Inflammatory macrophage treated with lipopolysaccharide for 1 hour (primary cell): ENCODE measurements at regions not wholly inside any gene's neighbourhood (a gene's known extent, or its start where the extent isn't known, plus 50 kb on each side); places are given as distances from the start of the nearest gene placed in this dataset.

ENCODE experiments used
- DNase-seq, 2 donors: peaks; one replicate each; pipeline ENCODE4 v3.0.0-alpha.2; 2020 to 2022

- DNase-seq, result no peak
These were observed 291.0 kb upstream of the DOK6 start for GRCh38 chr18:69109686-69110085.

- DNase-seq, result no peak
These were observed 279.9 kb upstream of the DOK6 start for GRCh38 chr18:69120833-69121232.

- DNase-seq, result peak; percentile 44 to 78
These were observed 277.3 kb upstream of the DOK6 start for GRCh38 chr18:69123421-69123820.

GRCh38 chr18:69127873-69128500 lies 272.7 kb upstream of the DOK6 start:
- DNase-seq, result no peak

DNA sequence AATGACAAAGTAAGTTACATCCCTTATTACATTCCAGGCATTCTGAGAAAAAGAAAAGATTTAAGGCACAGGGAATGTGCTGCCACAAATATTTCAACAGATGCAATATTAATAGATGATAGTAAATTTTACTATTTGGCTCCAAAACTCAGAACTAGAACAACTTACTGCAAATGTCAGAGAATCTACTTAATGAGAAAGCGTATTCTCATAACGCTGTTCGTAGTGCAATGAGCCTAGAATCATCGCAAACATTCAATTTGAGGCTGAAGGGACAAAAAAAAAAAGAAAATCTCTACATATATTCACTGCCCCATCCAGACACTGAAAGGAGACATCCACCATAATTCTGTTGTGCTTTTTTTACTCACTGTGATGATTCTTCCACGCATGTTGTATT lies 272.1 kb upstream of the DOK6 start:
- DNase-seq, result no peak

- DNase-seq, result no peak
These were observed 271.7 kb upstream of the DOK6 start for GRCh38 chr18:69128978-69129377.

DNA sequence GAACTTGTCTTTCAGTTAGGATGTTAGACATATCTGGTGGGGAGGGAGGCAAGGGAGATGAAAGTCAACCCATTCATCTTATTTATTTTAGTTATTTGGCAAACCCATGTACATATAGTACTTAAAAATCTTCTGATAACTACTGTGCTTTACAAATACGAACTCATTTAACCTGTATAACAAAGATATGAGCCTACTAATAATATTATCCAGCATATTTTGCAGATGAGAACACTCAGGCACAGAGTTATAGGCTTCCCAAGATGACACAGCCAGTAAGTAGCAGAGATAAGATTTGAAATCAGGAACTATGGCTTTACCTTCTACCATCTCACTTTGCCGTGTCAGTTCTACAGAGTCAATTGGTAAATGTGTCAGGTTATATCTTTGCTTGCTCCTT lies 262.6 kb upstream of the DOK6 start:
- no peak for DNase-seq

DNA sequence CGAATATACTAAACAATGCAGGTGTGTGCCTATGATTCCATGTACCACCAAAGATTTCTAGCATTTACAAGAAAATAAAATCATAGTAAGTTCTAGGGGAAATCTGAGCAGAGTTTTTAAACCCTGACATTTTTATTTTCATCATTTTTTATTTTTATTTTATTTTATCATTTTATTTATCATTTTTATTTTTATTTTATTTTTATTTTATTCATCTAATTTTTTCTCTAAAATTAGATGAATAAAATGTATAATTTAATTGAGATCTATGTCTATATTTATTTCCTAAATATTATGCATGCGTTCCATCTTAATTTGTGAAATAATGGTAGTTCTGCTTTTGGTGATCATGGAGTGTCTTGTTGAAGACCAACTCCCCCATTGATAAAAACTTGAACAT lies 257.6 kb upstream of the DOK6 start:
- no peak for DNase-seq

DNA sequence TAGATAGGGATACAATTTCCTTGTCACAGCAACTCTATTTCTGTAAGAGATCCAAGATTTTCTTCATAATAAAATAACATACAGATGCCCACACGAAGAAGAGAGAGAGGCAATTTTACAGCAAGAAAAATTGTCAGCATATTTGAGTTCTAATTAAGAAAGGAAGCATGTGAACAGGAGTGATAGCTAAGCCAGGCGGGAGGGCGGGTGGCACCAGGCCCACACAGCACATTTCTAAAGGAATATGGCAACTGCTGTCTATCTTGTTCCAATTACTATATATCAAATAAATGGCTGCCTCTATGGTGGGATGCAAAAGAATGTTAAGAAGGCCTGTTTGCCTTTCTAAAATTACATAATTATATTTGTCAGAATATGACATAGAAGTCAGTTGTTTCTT lies 248.3 kb upstream of the DOK6 start:
- no peak for DNase-seq

DNA sequence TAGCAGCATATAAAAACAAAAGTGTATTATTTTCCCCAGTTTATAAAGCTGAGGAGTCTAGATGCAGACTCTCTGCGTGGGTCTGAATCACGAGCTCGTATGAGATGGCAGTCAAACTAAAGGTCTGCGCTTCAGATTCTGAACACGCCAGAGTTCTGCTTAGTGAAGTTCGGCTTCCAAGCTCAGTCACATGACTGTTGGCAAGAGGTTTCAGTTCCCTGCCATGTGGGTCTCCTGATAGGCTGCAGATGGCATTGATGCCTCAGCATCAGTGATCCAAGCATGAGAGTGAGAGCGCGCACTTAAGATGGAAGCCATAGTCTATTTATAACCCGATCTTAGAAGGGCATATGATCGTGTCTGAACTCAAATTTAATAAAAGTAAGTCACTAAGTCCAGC lies 242.8 kb upstream of the DOK6 start:
- DNase-seq, result no peak

DNA sequence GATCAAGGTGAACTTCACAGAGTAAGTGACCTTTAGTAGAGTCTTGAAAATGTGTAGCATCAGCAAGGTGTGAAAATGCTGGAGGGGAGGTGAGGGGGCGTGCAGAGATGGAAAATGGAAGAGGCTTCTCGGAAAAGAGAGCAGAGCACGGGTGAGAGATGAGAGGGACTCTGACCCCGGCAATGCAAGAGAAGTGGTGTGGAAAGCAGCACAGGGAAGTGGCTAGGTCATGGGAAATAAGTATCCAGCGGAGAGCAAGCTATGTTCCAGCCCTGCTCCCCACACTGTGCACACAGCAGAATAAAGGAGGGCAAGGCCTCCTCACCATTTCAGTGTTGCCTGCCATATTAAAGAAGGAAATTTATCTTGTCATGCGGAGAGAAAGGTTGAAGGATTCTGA lies 241.7 kb upstream of the DOK6 start:
- DNase-seq, result no peak

DNA sequence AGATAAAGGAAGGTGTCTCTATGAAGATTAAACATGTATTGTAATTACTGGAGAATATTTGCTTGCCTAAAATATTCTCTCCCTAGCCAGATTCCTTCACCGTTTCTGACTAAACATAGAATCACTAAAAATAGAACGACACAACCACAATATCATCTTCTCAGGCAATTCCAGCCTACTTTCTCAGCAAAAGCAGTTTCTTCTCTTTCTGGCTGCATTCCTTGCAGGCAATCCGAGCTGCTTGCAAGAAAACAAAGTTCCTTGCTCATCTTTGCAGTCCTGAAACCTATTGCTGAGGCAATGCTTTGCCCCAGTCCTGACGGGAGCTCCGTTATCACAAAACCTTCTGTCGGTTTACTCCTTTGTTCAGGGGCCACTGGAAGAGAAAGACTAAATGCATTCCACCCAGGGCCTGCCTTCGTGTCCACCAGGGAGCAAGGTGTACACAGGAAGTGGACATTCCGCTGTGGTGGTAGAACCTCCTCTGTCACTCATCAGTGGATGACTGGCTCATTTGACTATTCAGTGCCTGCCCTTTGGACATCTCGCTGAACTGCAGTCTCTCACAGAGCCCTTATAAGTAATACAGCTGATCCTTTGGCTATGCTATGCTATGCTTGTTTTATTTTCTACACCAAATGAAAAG lies 239.2 kb upstream of the DOK6 start:
- DNase-seq, result no peak

DNA sequence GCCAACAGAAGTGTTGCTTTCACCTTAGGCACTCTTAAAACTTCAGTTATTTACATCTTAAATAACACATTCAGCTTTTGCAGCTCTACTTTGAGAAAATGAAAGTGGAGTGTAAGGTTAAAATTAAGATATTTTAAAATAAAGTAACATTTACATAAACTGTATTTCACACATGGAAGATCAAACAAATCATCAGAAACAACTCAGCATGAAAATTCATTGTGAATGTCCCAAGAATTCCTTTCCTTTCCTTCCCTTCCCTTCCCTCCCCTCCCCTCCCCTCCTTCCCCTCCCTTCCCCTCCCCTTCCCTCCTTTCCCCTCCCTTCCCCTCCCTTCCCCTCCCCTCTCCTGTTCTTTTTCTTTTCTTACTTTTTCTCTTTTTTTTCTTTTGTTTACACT lies 238.0 kb upstream of the DOK6 start:
- DNase-seq, result no peak

GRCh38 chr18:69172046-69172445 lies 228.6 kb upstream of the DOK6 start:
- no peak for DNase-seq

DNA sequence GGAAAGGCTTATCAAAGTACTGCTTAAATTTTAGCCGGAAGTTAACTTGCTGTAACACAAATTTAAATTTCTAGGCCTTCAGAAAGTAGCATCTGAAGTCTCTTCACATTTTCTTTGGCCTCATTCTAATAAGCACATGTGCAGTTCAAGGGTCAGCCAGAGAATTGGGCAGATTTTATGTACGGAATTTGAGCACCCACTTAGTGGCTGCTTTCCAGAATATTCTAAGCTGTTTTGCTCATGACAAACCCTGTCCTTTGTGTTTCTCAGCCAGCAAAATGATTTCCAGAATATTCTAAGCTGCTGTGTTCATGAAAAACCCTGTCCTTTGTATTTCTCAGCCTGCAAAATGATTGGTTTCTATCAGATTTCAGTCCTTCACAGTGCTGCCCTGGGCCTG lies 225.0 kb upstream of the DOK6 start:
- no peak for DNase-seq

GRCh38 chr18:69176741-69177140 lies 223.9 kb upstream of the DOK6 start:
- no peak for DNase-seq

GRCh38 chr18:69177702-69178101 lies 223.0 kb upstream of the DOK6 start:
- DNase-seq, result no peak

- DNase-seq, result no peak
These were observed 214.5 kb upstream of the DOK6 start for GRCh38 chr18:69186162-69186561.

DNA sequence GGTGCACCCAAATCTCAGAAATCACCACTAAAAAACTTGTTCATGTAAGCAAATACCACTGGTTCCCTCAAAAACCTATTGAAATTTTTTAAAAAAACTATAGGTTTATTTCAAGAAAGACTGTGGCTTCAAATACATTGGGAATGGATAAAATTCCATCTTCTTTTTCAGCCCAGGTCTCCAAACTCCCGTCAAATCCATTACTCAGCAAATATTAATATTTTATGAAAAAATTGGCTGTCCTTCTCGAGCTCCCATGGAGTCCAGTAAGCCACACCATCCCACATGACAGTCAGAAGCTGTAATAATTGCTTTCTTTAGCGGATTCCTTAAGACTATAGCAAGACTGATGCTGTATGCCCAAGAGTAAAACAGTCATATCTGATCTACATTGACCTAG lies 204.4 kb upstream of the DOK6 start:
- no peak for DNase-seq

GRCh38 chr18:69205925-69206324 lies 194.8 kb upstream of the DOK6 start:
- DNase-seq, result no peak

GRCh38 chr18:69208545-69208944 lies 192.1 kb upstream of the DOK6 start:
- DNase-seq, result no peak

DNA sequence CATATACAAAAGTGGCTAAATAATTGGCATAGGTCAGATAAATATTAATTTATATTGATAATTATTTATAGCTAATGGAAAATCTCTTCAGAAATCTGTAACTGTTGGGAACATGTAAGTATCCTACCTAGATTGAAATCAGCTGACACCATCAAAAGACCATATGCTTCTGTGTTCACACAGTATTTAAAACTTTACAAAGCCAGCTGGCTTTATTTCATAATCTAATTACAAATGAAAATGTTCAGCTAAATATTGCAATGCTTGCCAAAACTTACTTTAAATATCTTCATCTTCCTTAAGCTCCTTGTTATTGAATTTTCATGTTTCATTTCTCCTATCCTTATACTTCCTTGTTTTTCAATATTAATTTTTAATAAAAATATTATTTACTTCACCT lies 190.9 kb upstream of the DOK6 start:
- DNase-seq, result no peak

DNA sequence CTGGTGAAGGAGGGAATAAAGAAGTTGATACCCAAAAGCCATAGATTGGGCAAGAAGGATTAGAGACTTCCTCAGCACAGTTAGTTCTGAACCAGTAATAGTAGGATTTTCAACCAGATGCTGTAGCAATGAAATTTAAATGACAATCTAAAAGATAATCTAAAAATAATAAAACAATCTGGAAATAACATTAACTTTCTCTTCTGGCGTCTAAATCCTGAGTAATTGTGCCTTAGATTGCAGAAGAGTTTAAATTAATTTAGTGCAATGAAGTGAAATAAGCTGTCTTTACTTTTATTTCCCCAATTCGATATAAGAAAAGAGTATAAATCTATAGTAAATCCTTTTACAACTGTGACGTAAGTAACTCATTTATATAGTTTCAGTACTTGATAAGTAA lies 186.8 kb upstream of the DOK6 start:
- no peak for DNase-seq

- no peak for DNase-seq
These were observed 185.5 kb upstream of the DOK6 start for GRCh38 chr18:69215161-69215560.

GRCh38 chr18:69216321-69216720 lies 184.4 kb upstream of the DOK6 start:
- no peak for DNase-seq
